HG03025 (cell line): ENCODE measurements at regions not wholly inside any gene's neighbourhood (a gene's known extent, or its start where the extent isn't known, plus 50 kb on each side); places are given as distances from the start of the nearest gene placed in this dataset.
"Not testable (repeated sequence)": the region's sequence is repeated elsewhere in the genome, so short reads cannot be mapped to it uniquely, and the experiment has no call there.

Experiments
- ATAC-seq: cut with Tn5 transposase; IDR thresholded peaks from one replicate; pipeline ENCODE4 v1.9.1; 2021; ENCODE audit warnings: mild to moderate bottlenecking, moderate library complexity; ENCODE audit not compliant: unreplicated experiment, low FRiP score

DNA sequence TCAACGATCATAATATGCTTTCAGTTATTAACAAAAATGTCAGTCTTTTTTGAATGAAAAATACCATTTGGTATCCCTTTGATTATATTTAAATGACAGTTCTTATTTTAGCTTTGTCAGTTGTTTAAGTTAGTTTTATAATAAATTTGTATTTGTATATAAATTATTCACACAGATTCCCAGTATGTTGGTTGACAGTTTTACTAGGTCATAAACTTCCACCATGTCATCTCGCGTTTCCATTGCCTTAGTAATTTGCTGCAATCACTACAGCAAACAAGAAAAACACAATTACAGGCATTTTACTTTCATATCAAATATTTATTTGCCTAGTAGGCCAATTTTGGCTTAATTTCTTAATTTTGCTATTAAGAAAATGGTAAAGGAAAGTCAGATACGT is 109.6 kb upstream of the ANK2 start:
- ATAC-seq = no peak

GRCh38 chr4:112940336-112940735 is 109.1 kb upstream of the ANK2 start:
- no peak for ATAC-seq

- no peak for ATAC-seq
Observed at GRCh38 chr4:112942077-112942476, 107.4 kb upstream of the ANK2 start.

GRCh38 chr4:112942997-112943396 is 106.5 kb upstream of the ANK2 start:
- ATAC-seq = no peak

GRCh38 chr4:112944006-112944405 is 105.4 kb upstream of the ANK2 start:
- no peak for ATAC-seq

DNA sequence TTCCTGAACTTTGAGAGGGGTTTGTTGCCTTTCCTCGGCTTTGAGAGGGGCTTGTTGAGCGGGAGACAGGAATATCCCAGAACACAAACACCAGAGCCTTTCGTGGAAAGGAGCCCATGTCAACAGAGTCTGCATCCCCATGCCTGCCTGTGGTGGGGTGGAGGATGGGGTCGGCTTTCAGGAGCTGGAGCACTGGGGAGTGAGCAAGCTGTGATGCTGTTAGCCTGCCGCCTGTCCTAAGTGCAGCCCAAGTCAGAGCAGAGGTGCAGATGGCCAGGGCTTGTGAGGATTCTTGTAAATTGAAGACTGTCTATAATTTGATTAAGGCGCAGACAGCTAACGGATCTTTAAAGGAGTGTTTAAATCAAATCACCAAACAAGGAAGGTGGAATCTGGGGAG is 103.3 kb upstream of the ANK2 start:
- no peak for ATAC-seq

DNA sequence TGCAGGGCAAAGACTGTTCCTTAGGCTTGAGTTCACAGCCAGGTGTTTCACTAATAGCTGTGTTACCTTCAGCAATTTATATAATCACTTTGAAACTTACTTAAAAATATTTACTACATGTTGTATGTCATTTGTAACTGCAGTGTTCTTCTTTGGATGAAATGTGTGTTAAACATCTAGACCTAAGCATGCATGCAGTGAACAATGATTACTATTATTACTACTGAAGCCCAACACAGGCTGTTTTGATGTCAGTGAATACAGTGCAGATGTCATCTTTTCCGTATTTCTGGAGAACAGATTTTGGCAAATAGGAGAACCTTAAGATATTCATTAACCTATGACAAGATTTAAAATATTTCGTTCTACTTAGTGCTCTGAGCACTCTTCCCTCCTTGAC is 101.8 kb upstream of the ANK2 start:
- no peak for ATAC-seq

DNA sequence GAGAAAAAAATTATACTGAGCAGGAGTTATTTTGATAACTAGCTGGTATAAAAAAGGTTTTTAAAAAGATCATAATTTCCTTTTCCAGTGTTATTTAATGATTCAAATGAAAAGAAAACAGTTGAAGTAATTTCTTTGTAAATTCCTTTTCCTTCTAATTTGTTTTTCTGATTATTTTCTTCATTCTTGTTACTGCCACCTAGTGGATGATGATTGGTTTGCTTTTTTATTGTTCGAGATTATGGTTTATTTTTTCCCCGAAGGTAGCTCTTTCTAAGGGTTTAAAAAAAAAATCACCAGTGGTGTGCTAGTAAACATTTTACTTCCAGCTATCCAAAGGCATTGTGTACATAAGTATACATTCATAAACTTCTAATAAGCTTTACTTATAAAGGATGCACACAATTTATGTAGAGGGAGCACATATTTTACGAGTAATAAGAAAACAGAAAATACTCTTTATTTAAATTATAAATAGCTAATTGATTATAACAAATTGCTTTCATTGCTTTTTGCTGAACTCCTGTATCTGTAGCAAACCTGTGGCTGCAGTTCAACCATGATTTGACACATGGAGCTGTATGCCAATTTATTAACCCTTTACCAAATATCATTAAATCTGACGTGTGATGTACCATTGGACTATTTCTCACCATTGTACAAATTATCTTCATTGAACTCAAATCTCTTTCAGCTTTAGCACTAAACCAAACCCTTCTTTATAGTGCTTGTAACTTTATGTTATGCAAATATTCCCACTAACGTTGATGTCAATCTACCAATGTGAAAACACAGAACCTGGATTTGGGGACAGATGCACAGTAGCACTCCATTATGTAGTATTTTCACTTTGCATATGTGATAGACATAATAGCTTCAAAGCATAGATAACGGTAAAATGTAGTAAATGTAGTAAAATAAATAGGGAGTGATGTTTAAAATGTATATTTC is 97.8 kb upstream of the ANK2 start:
- no peak for ATAC-seq

DNA sequence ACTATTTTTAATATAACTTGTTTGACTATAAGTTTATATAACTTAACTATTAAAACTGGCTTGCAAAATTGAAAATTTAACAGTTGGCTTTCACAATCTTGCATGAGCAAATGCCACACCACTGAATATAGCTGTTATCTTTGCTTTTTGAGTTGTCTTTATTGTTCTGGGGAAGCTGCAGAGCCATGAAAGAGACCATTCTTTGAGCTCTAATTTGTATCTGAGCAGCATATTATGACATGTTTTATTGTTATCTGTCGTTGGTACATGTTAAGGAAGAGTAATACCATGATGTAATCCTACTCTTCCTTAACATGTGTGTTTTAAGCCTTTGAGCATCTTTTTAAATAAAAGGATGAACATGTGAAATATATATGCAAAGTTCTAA is 97.1 kb upstream of the ANK2 start:
- no peak for ATAC-seq

DNA sequence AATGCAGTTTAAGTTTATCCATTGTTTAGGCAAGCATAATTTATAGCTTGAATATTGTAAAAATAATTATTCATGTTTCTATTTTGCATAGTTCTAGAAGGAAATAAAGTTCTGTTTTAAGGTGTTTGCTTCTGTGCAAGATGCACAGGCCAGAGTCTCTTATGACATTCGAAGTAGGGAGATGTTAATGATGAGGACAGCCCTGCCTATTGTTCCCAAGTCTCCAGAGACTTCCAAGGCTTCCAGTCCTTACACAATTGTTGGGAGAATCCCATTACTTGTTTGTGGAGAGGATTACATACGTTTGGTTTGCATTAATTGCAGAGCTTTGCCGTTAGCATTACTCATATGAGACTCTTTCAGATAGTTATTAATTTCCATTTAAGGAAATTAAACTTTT is 96.2 kb upstream of the ANK2 start:
- ATAC-seq = no peak

DNA sequence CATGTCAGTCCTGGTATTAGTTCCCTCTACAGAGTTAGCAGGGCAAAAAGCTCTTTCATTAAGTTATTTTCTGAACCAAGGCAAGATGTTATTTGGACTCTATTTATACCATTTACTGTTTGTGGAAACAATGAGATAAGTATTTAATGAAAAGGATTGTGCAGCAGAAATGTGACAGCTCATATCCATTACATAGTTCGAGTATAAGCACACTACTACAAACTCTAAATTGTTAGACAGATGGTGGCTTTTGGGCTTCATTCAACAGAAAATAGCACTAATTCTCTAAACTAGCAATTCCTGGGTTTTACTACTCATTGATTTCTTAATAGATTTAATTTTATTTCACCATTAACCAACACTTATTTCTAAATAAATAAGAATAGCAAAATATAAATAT is 95.2 kb upstream of the ANK2 start:
- ATAC-seq = no peak

DNA sequence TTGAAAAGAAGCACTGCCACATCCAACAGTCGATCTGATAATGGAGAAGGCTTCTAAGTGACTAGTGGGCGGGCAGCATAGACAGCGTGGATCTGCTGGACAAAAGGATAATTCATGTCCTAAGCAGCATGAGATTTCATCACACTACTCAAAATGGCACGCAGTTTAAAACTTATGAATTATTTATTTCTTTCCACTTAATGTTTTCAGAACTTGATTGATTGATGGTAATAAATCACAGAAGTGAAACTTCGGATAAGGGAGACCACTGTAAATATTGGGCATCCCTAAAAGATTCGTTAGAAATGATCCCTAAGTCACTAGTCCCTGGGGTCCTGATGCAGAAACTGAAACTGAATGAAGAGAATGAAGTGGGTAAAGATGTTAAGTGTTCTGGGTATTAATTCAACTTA is 93.0 kb upstream of the ANK2 start:
- no peak for ATAC-seq

DNA sequence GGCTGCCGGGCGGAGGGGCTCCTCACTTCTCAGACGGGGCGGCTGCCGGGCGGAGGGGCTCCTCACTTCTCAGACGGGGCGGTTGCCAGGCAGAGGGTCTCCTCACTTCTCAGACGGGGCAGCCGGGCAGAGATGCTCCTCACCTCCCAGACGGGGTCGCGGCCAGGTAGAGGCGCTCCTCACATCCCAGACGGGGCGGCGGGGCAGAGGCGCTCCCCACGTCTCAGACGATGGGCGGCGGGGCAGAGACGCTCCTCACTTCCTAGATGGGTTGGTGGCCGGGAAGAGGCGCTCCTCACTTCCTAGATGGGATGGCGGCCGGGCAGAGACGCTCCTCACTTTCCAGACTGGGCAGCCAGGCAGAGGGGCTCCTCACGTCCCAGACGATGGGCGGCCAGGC is 91.7 kb upstream of the ANK2 start:
- ATAC-seq = not testable (repeated sequence)

GRCh38 chr4:112966701-112967488 is 82.6 kb upstream of the ANK2 start:
- ATAC-seq = no peak

GRCh38 chr4:112968451-112969159 is 80.8 kb upstream of the ANK2 start:
- ATAC-seq = no peak

GRCh38 chr4:112970903-112971302 is 78.5 kb upstream of the ANK2 start:
- ATAC-seq = no peak

DNA sequence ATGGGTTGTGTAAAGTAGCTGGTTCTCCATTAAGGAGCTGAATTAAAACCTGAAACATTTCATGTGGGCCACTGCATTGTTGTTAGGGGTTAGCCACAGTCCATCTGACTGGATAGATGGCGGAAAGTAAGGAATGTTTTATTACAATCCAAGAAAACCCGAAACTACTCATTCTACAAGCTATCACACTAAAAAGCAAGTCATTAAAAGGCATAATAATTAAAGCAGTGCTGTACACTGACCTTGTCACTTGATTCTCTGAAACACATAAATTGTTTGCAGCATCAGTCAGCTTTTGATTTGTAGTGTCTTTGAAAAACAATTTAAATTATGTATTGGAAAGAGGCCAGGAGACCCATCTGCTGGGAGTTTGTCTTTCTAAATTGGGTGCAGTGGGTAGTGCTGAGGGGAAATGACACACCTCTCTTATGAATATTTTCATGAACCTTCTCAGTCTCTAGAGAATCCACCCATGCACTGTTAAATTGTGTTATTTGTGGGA is 75.7 kb upstream of the ANK2 start:
- no peak for ATAC-seq

DNA sequence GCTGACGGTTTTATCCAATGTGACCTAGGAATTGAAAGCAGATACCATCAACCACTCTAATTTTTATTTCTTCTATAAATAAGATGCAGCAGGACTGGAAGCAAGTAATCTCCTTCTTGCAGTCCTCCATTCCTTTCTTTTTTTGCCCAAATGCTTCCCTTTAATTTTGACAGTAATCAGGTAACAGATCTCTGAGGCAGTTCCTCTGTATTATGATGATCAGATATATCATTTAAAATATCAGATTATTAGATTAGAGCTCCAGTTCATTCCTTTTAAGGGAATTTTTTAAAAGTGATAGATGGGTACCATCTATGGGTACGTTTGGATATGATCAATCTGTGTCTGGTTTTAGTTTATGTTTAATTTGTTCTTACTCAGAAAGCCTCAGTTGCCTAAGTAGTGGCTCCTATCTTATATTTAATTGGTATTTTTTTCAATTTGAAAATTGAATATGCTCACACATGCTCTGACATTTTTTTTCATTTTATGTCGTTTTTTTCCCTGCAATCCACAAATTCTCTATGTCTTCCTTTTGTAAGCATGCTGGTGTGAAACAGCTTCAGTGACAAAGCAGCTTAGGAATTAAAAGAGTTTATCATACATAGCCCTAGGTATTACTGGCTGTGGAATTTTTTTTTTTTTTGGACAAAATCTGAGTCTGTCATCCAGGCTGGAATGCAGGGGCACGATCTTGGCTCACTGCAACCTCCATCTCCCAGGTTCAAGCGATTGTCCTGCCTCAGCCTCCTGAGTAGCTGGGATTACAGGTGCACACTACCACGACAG is 73.7 kb upstream of the ANK2 start:
- ATAC-seq = no peak

DNA sequence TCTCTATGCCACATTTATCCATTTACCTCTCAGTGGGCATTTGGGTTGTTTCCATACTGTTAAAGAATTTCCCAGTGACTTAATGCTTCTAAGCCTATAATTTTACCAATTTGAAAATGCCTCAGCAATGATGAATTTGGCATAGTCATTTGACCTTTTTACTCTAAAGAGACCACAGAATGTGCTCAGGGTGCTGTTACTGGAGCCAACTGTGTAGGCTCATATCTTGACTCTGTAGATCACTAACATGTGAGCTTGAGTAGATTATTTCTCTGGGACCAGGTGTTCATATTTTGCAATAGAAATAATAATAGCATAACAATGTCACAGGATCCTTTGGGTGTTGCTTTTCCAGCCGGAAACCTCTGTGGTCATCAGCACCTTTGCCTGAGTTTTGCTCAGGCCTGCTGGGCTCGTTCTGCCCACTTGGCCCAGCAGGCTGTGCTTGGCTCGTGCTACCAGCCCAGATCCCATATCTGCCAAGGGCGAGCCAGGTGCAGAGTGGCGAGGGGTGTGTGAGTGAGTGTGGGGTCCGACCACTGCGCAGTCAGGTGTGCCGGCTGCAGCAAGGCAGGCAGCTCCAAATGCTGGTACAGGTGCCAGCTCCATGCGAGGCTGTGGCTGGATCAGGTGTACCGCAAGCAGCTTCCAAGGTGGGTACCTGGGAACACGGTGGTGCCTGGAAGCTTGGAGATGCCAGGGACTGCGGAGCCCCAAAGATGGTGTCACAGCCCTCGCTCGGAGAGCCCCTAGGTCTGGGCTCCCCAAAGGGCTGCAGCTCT is 70.6 kb upstream of the ANK2 start:
- ATAC-seq = no peak
